Activated naive CD4-positive, alpha-beta T cell treated with anti-CD3 and anti-CD28 coated beads, Interleukin-2, amount 50 U/mL, for 24 hours (primary cell): ENCODE measurements at regions not wholly inside any gene's neighbourhood (a gene's known extent, or its start where the extent isn't known, plus 50 kb on each side); places are given as distances from the start of the nearest gene placed in this dataset.

Source experiments
- H3K27ac Mint-ChIP-seq: one replicate; pipeline ENCODE4 v1.8.0; 2021; ENCODE audit warnings: mild to moderate bottlenecking, mixed read lengths
- H3K27me3 Mint-ChIP-seq: one replicate; pipeline ENCODE4 v1.8.0; 2021; ENCODE audit warnings: mixed read lengths
- H3K36me3 Mint-ChIP-seq: one replicate; pipeline ENCODE4 v1.8.0; 2021; ENCODE audit warnings: mixed read lengths
- H3K4me1 Mint-ChIP-seq: one replicate; pipeline ENCODE4 v1.8.0; 2021; ENCODE audit warnings: mixed read lengths
- H3K4me3 Mint-ChIP-seq: one replicate; pipeline ENCODE4 v1.8.0; 2021; ENCODE audit warnings: mild to moderate bottlenecking, mixed read lengths
- H3K9me3 Mint-ChIP-seq: one replicate; pipeline ENCODE4 v1.8.0; 2021; ENCODE audit warnings: mixed read lengths

DNA sequence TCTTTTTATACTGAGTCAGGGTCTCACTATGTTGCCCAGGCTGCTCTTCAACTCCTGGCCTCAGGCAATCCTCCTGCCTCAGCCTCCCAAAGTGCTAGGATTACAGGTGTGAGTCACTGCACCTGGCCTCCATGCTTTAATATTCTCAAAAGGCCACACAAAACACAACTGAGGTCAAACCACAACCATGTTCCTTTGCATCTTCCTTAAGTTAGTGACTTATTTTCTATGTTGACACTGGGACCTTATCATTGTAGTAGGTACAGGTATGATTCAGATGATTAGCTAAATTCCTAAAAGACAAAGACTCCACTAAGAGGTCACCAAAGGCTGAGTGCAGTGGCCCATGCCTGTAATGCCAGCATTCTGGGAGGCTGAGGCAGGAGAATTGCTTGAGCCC lies 131.9 kb upstream of the ATP1B1 start:
- Mint-ChIP-seq H3K27me3 (no peaks in the 10 kb centered on the region), H3K27ac (no peak overlapping the region), H3K36me3 (no peaks in the 10 kb centered on the region), H3K4me1 (no peaks in the 10 kb centered on the region), H3K9me3 (no peaks in the 10 kb centered on the region), H3K4me3 (no peak overlapping the region)

DNA sequence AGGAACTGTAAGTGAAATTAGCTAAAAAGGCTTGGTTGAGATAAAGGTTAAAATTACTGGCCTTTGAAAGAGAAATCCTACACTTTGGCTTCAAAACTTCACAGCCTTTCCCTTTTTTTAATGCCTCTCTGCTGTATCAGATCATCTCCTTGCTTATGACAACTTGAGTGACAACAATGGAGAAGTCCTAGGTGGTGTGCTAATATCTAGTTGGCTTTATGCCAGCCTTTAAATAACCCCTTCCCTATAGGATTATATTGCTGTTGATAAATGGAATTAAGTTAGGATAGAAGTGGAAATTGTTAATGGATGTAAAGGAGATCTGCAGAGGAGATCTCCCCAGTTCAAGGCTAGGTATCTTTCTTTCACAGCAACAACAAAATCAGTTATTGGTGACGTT lies 130.2 kb upstream of the ATP1B1 start:
- no peaks in the 10 kb centered on the region for H3K27me3 Mint-ChIP-seq
- no peaks in the 10 kb centered on the region for H3K36me3 Mint-ChIP-seq
- no peaks in the 10 kb centered on the region for H3K4me1 Mint-ChIP-seq
- no peak overlapping the region for H3K4me3 Mint-ChIP-seq
- no peaks in the 10 kb centered on the region for H3K9me3 Mint-ChIP-seq
- H3K27ac Mint-ChIP-seq, result no peak overlapping the region

DNA sequence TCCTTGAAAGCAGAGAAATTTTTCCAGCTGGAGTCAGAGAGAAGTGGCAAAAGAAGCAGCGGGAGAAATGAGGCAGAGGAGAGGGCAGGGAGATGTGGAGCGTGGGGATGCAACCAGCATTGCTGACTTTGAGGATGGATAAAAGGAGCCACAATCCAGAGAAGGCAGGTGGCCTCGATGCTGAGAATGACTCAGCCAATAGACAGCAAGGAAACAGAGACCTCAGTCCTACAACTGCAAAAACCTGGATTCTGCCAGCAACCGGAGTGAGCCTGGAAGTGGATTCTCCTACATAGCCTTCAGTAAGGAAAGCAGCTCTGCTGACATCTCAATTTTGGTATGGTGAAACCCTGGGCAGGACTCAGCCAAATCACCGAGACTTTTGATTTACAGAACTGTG lies 128.9 kb upstream of the ATP1B1 start:
- Mint-ChIP-seq H3K27me3 (no peaks in the 10 kb centered on the region), H3K9me3 (no peaks in the 10 kb centered on the region), H3K4me1 (no peaks in the 10 kb centered on the region), H3K4me3 (no peak overlapping the region), H3K27ac (no peak overlapping the region), H3K36me3 (no peaks in the 10 kb centered on the region)

DNA sequence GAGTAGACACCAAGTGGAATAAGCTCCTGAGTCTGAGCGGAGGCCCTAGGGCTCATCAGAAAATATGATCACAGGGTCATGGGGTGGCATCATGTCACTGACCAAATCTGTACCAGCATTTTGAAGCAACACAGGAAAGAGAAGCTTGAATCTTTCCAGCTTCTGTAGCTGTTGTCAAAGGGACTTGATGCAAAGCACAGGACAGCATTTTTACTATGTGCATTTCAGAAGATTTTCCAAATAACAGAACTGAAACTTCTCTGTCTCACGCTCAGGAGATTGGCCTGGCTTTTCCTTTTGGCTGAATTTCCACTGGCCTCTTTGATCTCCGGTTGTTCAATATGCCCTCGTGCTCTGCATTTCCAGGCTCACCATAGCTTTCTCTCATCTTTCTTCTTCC lies 127.2 kb upstream of the ATP1B1 start:
- no peaks in the 10 kb centered on the region for H3K27me3 Mint-ChIP-seq
- no peak overlapping the region for H3K4me3 Mint-ChIP-seq
- no peaks in the 10 kb centered on the region for H3K9me3 Mint-ChIP-seq
- H3K27ac Mint-ChIP-seq, result no peak overlapping the region
- H3K36me3 Mint-ChIP-seq, result no peaks in the 10 kb centered on the region
- no peaks in the 10 kb centered on the region for H3K4me1 Mint-ChIP-seq

DNA sequence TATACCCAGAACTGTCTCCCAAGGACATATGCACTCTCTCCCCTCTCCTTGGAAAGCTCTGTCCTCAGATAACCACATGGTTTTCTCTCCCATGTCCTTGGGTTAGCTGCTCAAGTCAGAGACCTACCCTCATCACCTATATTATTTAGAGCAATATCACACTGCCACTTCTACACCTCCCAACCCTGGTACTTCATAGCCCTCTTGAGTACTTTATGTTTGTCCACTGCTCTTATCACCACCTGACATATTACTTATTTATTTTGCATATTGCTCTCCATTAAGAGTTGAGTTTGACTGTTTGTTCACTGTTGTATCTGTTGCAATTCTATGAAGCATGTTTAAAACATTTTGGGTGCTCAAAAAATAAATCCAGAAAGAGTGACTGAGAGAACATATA lies 126.3 kb upstream of the ATP1B1 start:
- Mint-ChIP-seq H3K27ac (no peak overlapping the region), H3K4me1 (no peaks in the 10 kb centered on the region), H3K4me3 (no peak overlapping the region), H3K27me3 (no peaks in the 10 kb centered on the region), H3K9me3 (no peaks in the 10 kb centered on the region), H3K36me3 (no peaks in the 10 kb centered on the region)

DNA sequence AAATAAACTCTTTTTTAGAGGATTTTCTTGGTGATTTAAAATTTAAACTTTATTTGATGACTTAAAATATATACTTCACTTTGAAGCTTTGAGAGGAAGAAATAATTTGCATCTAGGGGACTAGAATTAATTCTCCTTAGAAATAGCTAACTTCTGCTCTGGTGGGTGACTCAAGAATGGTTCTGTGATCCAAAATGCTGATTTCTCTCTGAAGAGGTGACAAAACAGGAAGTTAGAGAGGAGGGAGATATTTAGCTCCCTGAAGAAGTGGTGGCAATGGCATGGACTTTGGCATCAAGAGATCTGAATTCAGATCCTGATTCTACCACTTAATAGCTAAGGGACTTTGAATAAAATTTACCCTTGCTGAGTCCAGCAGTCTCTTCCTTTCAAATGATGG lies 125.8 kb upstream of the ATP1B1 start:
- Mint-ChIP-seq H3K36me3 (no peaks in the 10 kb centered on the region), H3K4me3 (no peak overlapping the region), H3K27ac (no peak overlapping the region), H3K27me3 (no peaks in the 10 kb centered on the region), H3K9me3 (no peaks in the 10 kb centered on the region), H3K4me1 (no peaks in the 10 kb centered on the region)

DNA sequence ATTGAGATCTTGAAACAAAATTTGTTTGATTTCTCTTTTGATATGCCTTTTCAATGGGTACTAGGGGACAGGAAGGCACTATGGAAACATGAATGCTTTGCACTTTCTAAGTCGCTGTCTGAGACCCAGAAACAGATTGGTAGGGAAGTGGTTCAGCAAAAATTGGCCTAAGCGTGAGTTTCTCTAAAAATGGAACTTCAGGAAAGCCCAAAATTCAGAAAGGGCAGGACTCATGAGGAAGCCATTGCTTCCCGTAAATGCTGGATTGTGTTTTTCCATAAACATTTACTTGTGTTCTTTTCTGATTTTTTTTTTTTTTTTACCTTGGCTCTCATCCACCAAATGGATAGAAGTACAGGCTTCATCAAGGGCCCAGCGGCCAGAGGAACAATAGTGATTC lies 123.7 kb upstream of the ATP1B1 start:
- H3K4me1 Mint-ChIP-seq, result no peaks in the 10 kb centered on the region
- no peak overlapping the region for H3K27ac Mint-ChIP-seq
- H3K36me3 Mint-ChIP-seq, result no peaks in the 10 kb centered on the region
- H3K27me3 Mint-ChIP-seq, result no peaks in the 10 kb centered on the region
- no peak overlapping the region for H3K4me3 Mint-ChIP-seq
- H3K9me3 Mint-ChIP-seq, result no peaks in the 10 kb centered on the region

DNA sequence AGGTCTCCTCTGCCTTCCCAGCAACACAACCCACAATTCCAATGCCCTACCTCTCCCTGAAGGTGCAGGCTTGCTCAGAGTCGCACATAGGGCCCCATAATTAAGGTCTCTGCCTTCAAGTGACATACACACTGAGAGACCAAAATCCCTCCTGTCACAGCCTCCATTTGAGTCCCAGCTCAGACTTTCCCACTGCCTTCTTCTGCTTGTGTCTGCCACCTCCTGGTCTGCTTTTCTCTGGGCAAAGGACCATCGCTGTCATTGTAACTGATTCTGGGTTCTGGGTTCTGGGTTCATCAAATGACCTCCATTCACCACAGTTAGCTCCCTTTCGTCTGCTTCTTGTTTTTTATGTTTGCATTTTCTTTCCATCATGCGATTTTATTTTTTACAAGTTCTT lies 119.2 kb upstream of the ATP1B1 start:
- H3K4me3 Mint-ChIP-seq, result no peak overlapping the region
- H3K4me1 Mint-ChIP-seq, result peaks cover 14% of the 10 kb centered on the region
- no peaks in the 10 kb centered on the region for H3K9me3 Mint-ChIP-seq
- no peak overlapping the region for H3K27ac Mint-ChIP-seq
- peaks cover 2% of the 10 kb centered on the region for H3K36me3 Mint-ChIP-seq
- no peaks in the 10 kb centered on the region for H3K27me3 Mint-ChIP-seq

DNA sequence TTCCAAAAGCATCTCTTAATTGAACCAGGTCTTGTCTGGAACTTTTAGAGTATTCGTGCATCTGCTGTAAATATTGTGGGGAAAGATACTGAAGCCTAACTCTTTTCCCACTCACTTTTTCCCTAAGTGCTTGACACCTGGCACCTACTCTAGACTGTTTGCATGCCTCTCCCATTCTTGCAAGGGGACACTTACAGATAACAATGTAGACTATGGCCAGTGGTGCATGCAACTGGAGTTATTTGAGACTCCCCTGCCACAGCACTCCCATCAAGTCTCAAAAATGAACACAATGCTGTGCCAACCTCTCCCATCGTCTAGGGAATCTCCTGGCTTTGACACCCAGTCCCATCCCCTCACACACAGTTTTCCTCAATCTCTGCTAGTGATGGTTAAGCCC lies 118.6 kb upstream of the ATP1B1 start:
- Mint-ChIP-seq H3K36me3 (peaks cover 2% of the 10 kb centered on the region), H3K4me1 (peaks cover 16% of the 10 kb centered on the region), H3K27me3 (no peaks in the 10 kb centered on the region), H3K9me3 (no peaks in the 10 kb centered on the region), H3K27ac (no peak overlapping the region), H3K4me3 (no peak overlapping the region)

DNA sequence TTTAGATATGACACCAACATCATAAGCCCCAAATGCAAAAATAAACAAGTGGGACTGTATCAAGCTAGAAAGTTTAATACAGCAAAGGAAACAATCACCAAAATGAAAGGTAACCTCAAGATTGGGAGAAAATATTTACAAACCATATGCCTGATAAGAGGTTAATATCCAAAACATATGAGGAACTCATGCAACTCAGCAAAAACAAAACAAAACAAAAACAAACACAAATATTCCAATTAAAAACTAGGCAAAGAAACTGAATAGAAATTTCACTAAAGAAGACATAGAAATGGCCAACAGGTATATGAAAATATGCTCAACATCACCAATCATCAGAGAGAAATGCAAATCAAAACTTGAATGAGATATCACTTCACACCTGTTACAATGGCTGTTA lies 116.5 kb upstream of the ATP1B1 start:
- Mint-ChIP-seq H3K4me3 (no peak overlapping the region), H3K36me3 (peaks cover 3% of the 10 kb centered on the region), H3K9me3 (no peaks in the 10 kb centered on the region), H3K4me1 (peaks cover 22% of the 10 kb centered on the region), H3K27ac (peak overlapping the region; percentile 24), H3K27me3 (no peaks in the 10 kb centered on the region)

DNA sequence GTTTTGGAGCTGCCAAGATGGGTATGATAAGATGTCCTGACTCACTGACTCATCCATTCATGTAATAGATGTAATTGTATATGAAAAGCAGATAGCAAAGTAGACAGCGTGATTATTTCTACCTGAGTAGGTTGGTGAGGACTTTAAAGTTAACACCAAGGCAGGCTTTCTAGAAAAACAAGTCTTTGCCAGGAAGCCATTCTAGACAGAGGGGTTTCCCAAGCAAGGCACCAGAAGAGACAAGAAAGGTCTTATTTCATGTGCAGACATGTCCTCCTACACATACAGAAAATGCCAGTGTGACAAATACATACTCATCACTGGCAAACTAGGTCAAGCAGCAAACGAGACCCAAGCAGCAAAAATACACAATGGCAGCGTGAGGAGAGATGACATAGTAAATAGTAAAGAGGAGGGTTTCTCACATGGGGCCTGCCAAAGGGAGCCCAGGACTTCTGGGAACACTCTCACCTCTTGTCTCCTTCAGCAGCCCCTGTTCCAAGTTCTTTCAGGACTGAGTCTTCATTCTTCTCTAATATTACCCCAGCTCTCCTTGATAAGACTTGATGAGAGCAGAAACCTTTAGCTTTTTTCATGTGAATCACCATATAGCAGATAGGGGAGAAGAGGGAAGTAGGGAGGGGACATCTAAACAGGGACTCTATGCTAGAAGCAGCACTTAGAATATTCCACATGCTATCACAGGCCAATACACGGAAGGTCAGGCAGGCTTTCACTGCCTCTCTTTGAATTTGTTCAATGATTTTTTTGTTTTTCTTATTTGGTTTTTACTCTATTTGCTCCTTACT lies 114.6 kb upstream of the ATP1B1 start:
- no peaks in the 10 kb centered on the region for H3K9me3 Mint-ChIP-seq
- H3K27me3 Mint-ChIP-seq, result no peaks in the 10 kb centered on the region
- peaks cover 22% of the 10 kb centered on the region for H3K4me1 Mint-ChIP-seq
- peak overlapping the region; percentile 31 for H3K4me3 Mint-ChIP-seq
- H3K27ac Mint-ChIP-seq, result peak overlapping the region; percentile 94
- peaks cover 3% of the 10 kb centered on the region for H3K36me3 Mint-ChIP-seq

DNA sequence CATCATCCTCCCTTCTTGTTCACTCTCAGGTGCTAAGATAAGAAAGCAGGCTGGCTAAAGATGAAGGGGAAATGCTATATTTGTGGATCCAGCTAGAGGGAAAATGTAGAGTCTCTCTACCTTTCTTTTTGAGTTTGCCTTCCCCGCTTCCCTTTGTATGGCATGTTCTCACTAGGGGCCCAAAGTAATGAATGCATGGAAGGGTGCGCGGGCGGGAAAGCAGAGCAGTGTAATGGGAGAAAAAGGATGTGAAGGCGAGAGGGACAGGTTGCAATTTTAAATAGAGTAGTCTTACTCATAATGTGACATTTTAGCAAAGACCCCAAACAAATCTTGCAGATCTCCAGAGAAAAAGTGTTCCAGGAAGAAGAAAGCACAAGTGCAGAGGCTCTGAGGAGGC lies 105.1 kb upstream of the ATP1B1 start:
- no peak overlapping the region for H3K4me3 Mint-ChIP-seq
- peaks cover 5% of the 10 kb centered on the region for H3K9me3 Mint-ChIP-seq
- H3K36me3 Mint-ChIP-seq, result peaks cover 1% of the 10 kb centered on the region
- H3K27ac Mint-ChIP-seq, result no peak overlapping the region
- H3K4me1 Mint-ChIP-seq, result no peaks in the 10 kb centered on the region
- H3K27me3 Mint-ChIP-seq, result no peaks in the 10 kb centered on the region

DNA sequence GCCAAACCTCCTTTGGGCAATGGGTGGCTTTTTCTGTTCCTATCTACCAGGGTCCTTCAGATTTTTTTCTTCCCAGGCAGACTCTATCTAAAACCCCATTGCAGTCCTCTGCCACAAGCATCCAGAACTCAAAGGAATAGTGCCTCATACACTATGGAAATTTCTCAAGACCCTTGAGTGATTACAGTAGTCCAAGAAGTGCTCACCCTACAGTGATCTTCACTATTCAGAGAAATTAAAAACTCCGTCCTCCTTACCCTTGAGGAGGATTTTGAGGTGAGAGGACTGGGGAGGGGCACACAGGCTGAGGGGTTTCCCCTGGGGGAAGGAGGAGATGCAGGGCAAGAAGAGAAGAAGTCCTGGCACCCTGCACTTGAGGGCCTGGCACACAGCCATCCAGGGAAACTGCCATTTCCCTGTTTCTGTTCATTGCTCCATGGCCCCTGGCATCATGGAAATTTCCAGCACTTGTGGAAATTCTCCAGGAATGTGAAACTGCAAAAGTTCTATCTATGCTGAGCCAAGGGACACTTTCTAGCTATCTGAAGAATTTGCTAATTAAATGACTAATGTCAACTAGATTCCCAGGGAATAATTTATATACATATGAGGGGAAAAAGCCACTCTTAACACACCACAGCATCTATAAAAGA lies 102.5 kb upstream of the ATP1B1 start:
- H3K4me1 Mint-ChIP-seq, result no peaks in the 10 kb centered on the region
- H3K27me3 Mint-ChIP-seq, result no peaks in the 10 kb centered on the region
- H3K4me3 Mint-ChIP-seq, result no peak overlapping the region
- H3K27ac Mint-ChIP-seq, result peak overlapping the region; percentile 27
- H3K9me3 Mint-ChIP-seq, result peaks cover 5% of the 10 kb centered on the region
- peaks cover 1% of the 10 kb centered on the region for H3K36me3 Mint-ChIP-seq

DNA sequence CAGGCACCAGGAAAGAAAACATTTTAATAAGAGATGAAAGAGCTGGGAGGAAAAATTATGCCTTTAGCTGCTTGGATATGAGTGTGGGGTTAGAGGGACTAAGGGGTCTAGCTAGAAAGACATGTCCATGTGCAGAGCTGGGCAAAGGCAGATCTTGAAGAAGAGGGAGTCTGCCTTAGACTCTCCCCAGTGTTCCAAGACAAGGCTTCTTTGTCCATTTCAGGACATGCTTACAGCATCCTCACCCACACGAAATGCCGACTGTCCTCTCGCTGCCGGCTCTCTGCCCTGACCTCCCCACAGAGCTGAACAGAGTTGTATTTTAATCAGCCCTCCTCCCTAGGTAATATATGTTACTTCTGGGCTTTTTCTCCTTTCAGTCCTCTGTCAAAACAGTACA lies 100.7 kb upstream of the ATP1B1 start:
- H3K4me1 Mint-ChIP-seq, result no peaks in the 10 kb centered on the region
- H3K27ac Mint-ChIP-seq, result no peak overlapping the region
- no peaks in the 10 kb centered on the region for H3K36me3 Mint-ChIP-seq
- no peak overlapping the region for H3K4me3 Mint-ChIP-seq
- no peaks in the 10 kb centered on the region for H3K9me3 Mint-ChIP-seq
- no peaks in the 10 kb centered on the region for H3K27me3 Mint-ChIP-seq

DNA sequence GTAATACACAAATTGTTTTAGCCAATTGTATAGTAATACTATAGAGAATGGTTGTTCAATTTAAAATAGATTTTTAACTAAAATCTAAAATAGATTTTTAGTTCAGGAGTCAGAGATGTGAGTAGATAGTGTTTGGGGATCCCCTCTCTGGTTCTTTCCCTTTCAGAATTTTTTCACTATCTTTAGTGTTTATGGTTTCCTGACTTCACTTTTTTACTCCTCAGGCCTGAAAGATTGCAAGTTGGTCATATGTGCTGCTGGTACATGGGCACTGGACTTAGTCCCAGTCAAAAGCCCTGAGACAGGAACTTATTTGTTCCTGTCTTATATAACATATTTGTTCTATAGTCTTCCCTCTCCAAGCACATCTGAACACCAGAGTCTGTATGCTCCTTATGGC lies 96.8 kb upstream of the ATP1B1 start:
- Mint-ChIP-seq H3K27me3 (no peaks in the 10 kb centered on the region), H3K9me3 (no peaks in the 10 kb centered on the region), H3K27ac (no peak overlapping the region), H3K4me3 (no peak overlapping the region), H3K4me1 (no peaks in the 10 kb centered on the region), H3K36me3 (no peaks in the 10 kb centered on the region)

DNA sequence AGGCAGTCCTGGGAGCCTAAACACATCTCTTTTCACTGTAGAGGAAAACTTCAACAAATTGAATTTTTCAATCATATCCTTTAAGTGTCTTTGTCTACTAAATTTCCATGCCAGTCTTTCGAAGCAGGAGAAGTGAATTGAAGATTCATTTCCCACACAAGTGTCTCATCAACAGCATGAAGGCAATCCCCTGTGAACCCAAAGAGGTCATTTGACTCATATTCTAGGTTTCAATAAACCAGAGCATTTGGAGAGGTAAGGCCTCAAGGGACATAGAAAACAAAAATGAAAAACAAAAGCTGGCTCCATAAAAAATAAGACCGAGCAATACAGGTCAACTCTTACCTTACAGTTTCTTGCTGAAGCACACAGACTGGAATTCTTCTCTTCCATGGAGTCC lies 94.1 kb upstream of the ATP1B1 start:
- H3K27ac Mint-ChIP-seq, result no peak overlapping the region

DNA sequence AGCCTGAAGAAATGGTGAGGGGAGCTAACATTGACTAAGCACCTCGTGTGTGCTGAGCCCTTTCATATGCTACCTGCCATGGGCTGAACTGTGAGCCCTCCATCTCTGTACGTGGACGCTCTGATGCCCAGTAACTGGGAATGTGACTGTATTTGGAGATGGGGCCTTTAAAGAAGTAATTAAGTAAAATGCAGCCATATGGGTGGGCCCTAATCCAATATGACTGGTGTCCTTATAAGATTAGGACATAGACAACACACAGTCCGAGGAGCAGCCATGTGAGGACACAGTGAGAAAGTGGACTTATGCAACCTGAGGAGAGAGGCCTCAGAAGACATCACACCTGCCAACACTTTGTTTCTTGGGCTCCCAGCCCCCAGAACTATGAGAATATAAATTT lies 92.7 kb upstream of the ATP1B1 start:
- Mint-ChIP-seq H3K9me3 (no peaks in the 10 kb centered on the region), H3K4me1 (peaks cover 7% of the 10 kb centered on the region), H3K27ac (no peak overlapping the region), H3K36me3 (no peaks in the 10 kb centered on the region), H3K4me3 (no peak overlapping the region), H3K27me3 (no peaks in the 10 kb centered on the region)

More for the DNA sequence above, 94.1 kb upstream of the ATP1B1 start:
- Mint-ChIP-seq H3K9me3 (no peaks in the 10 kb centered on the region), H3K4me3 (no peak overlapping the region), H3K4me1 (no peaks in the 10 kb centered on the region), H3K27me3 (no peaks in the 10 kb centered on the region), H3K36me3 (no peaks in the 10 kb centered on the region)
